ENCODE measurements at regions not wholly inside any gene's neighbourhood (a gene's known extent, or its start where the extent isn't known, plus 50 kb on each side); places are given as distances from the start of the nearest gene placed in this dataset.
A peak's percentile ranks its signal among the peaks of the same experiment; 100 is the strongest.

DNA sequence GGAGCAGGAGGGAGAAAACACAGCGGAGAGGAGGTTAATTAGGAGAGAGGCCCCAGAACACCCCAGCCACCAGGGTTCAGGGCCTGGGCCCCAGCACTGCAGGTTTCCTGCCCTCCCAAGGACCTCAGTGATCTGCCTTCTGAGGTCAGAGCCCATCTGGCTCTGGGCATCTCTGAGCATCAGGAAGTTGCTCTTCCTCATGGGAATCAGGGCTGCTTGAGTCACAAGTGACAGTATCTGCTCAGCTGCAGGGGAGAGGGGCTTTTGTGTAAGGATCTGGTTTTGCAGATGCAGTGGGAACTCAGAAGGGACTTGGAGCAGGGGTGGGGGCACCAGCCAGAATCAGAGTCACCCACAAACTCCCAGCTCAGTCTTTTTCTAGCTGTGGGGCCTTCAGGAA lies 472.1 kb downstream of the PTPRU start:
- TF ChIP-seq, protein P1, sequence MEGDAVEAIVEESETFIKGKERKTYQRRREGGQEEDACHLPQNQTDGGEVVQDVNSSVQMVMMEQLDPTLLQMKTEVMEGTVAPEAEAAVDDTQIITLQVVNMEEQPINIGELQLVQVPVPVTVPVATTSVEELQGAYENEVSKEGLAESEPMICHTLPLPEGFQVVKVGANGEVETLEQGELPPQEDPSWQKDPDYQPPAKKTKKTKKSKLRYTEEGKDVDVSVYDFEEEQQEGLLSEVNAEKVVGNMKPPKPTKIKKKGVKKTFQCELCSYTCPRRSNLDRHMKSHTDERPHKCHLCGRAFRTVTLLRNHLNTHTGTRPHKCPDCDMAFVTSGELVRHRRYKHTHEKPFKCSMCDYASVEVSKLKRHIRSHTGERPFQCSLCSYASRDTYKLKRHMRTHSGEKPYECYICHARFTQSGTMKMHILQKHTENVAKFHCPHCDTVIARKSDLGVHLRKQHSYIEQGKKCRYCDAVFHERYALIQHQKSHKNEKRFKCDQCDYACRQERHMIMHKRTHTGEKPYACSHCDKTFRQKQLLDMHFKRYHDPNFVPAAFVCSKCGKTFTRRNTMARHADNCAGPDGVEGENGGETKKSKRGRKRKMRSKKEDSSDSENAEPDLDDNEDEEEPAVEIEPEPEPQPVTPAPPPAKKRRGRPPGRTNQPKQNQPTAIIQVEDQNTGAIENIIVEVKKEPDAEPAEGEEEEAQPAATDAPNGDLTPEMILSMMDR (IDR thresholded peaks at IDR 0.05; ENCODE audit: low read depth, low read length): no peak
- Histone ChIP-seq H3K36me3 (no peaks in the 10 kb centered on the region), H3K27ac (0 out of 2 replicates have a peak overlapping the region, but pooled peaks have one; percentile 32), H3K27me3 (ENCODE audit: insufficient read depth, low read depth, severe bottlenecking) (no peaks in the 10 kb centered on the region), H3K4me3 (ENCODE audit: low read depth, low read length) (no peak overlapping the region), H3K9me3 (ENCODE audit: severe bottlenecking) (no peaks in the 10 kb centered on the region)
- DNase-seq: peak; percentile 35

DNA sequence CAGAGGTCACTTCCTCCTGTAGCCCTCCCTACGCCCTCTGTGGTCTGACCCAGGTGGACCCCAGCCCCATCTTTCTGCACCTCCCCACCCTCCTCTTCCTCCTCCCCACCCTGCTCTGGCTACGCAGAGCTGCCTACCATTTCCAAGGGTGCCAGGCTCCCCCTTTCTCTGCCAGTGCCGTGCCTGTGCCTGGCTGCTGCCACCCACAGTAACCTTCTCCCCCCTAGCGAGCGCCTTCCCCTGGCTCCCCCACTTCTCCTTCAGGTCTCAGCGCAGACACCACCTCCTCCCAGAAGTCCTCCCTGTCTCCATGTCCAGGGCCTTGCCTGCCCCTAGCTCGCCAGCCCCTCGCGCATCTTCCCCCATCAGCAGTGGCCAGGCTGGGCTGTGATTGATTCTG lies 471.5 kb downstream of the PTPRU start:
- Histone ChIP-seq H3K27me3 (ENCODE audit: insufficient read depth, low read depth, severe bottlenecking) (no peaks in the 10 kb centered on the region), H3K36me3 (no peaks in the 10 kb centered on the region), H3K4me3 (ENCODE audit: low read depth, low read length) (no peak overlapping the region), H3K27ac (no peak overlapping the region), H3K9me3 (ENCODE audit: severe bottlenecking) (no peaks in the 10 kb centered on the region)
- no peak for DNase-seq
- TF ChIP-seq, protein P1 (IDR thresholded peaks at IDR 0.05; ENCODE audit: low read depth, low read length): no peak

DNA sequence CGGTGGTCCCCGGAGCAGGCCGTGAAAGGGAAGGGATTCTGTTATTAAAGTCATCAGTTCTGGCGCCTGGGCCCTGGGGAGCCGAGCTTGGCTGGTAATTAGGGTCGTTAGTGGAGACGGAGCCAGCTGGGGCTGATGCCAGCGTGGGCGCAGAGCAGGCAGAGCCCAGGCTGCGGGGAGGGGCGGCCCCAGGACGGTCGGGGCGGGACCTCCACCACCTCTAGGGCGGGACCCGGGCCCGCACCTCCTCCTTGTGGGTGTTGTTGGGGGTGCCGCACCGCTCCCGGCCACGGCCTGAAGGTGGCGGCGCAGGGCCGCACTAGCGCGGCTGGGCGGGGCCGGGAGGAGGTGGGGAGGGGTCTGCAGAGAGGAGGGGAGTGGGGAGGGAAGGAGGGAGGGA lies 470.6 kb downstream of the PTPRU start:
- H3K4me3 ChIP-seq (ENCODE audit: low read depth, low read length): peak overlapping the region; percentile 26
- H3K27me3 ChIP-seq (ENCODE audit: insufficient read depth, low read depth, severe bottlenecking): no peaks in the 10 kb centered on the region
- H3K27ac ChIP-seq: peak overlapping the region; percentile 10
- no peaks in the 10 kb centered on the region for H3K9me3 ChIP-seq (ENCODE audit: severe bottlenecking)
- TF ChIP-seq, protein P1 (IDR thresholded peaks at IDR 0.05; ENCODE audit: low read depth, low read length): peak; percentile 75
- no peaks in the 10 kb centered on the region for H3K36me3 ChIP-seq
- peak; percentile 87 for DNase-seq

DNA sequence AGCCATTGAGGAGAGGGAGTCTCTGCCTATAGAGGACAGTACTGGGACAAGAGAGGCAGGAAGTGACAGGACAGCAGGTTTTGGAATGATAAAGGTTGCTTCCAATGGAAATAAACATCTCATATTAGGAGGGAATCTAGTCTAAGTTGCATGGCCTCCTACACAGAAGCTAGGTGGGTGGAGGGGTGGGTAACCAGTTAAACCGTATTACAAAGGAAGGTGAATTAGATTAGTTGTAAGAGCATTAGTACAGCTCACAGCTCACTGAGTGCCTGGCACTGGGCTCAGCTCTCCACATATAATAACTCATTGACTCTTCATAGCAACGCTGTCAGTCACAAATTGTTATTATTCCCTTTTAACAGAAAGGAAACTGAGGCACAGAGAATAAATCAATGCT lies 468.1 kb downstream of the PTPRU start:
- no peak overlapping the region for H3K4me3 ChIP-seq (ENCODE audit: low read depth, low read length)
- DNase-seq: peak; percentile 46
- no peaks in the 10 kb centered on the region for H3K27me3 ChIP-seq (ENCODE audit: insufficient read depth, low read depth, severe bottlenecking)
- H3K27ac ChIP-seq: peak overlapping the region; percentile 2; the same call in 1 of the 2 replicates
- H3K36me3 ChIP-seq: no peaks in the 10 kb centered on the region
- TF ChIP-seq, protein P1 (IDR thresholded peaks at IDR 0.05; ENCODE audit: low read depth, low read length): no peak
- no peaks in the 10 kb centered on the region for H3K9me3 ChIP-seq (ENCODE audit: severe bottlenecking)

DNA sequence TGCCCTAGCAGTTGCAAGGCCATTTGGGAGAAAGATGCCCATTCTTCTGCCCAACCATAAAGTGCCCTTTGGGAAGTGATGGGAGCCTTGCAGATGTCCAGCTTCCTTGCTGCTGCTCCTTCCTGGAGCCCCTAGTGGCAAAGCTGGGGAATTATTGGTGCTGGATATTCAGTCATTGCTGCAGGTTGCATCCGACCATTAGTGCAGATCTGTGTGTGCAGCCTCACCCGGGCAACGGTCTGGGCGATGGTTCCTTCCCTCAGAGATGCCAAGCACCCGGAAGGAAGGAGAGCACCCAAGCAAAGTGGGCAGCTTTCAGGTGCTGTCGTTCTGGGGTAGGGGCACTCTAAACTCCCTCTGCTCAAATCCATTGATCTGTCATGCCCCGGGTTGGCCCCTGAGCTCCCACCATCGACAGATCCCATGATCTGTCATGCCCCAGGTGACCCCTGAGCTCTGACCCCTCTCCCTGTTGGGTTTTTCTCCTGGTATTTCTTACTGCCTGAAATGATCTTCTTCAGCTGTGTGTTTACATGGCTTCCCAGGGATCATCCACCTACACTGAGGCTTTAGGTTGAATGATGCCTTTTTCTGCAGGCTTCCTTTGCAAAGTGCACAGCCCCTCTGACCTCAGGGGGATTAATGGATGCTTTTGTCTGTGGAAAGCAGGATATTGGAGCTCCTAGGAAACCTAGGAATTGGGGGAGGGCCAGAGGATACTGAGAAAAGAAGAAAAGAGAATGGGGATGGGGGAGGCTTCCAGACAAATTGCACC lies 467.5 kb downstream of the PTPRU start:
- Histone ChIP-seq H3K9me3 (ENCODE audit: severe bottlenecking) (no peaks in the 10 kb centered on the region), H3K27me3 (ENCODE audit: insufficient read depth, low read depth, severe bottlenecking) (no peaks in the 10 kb centered on the region), H3K27ac (peak overlapping the region; percentile 2; the same call in 1 of the 2 replicates), H3K36me3 (no peaks in the 10 kb centered on the region), H3K4me3 (ENCODE audit: low read depth, low read length) (no peak overlapping the region)
- DNase-seq: peak; percentile 62
- TF ChIP-seq, protein P1 (IDR thresholded peaks at IDR 0.05; ENCODE audit: low read depth, low read length): peak; percentile 89
